ENCODE measurements at regions not wholly inside any gene's neighbourhood (a gene's known extent, or its start where the extent isn't known, plus 50 kb on each side); places are given as distances from the start of the nearest gene placed in this dataset.

- TF ChIP-seq POLR2A (IDR thresholded peaks at IDR 0.05; ENCODE audit: low read depth, low read length) = no peak
- no peak for TF ChIP-seq TAF1 (IDR thresholded peaks at IDR 0.05; ENCODE audit: low read depth, low read length)
- TF ChIP-seq SPI1 (IDR thresholded peaks at IDR 0.05; ENCODE audit: low read depth, low read length) = no peak
- no peak for TF ChIP-seq POU2F2 (IDR thresholded peaks at IDR 0.05; ENCODE audit: low read depth, low read length)
Measured at GRCh38 chr1:29849038-29849750, 612.9 kb downstream of the PTPRU start.
